ENCODE measurements at regions not wholly inside any gene's neighbourhood (a gene's known extent, or its start where the extent isn't known, plus 50 kb on each side); places are given as distances from the start of the nearest gene placed in this dataset.

- TF ChIP-seq CTCF (IDR thresholded peaks at IDR 0.05), result no peak
- TF ChIP-seq POLR2A (IDR thresholded peaks at IDR 0.05), result no peak
Observed at GRCh38 chr9:18118268-18118667, 355.7 kb upstream of the ADAMTSL1 start.

All from uterus (tissue), 2 donors.